Stromal cell of bone marrow (primary cell): ENCODE measurements at regions not wholly inside any gene's neighbourhood (a gene's known extent, or its start where the extent isn't known, plus 50 kb on each side); places are given as distances from the start of the nearest gene placed in this dataset.
"Not testable (repeated sequence)": the region's sequence is repeated elsewhere in the genome, so short reads cannot be mapped to it uniquely, and the experiment has no call there.

Source experiments
- DNase-seq: peaks from one replicate; pipeline ENCODE4 v3.0.0-alpha.2; 2012; ENCODE audit warnings: low read depth

GRCh38 chr4:111405989-111406388 is 739.3 kb upstream of the FAM241A start:
- DNase-seq, result peak; percentile 15

GRCh38 chr4:111410571-111410970 is 734.7 kb upstream of the FAM241A start:
- no peak for DNase-seq

GRCh38 chr4:111417521-111417920 is 727.7 kb upstream of the FAM241A start:
- DNase-seq, result no peak

GRCh38 chr4:111433441-111433840 is 711.8 kb upstream of the FAM241A start:
- DNase-seq, result no peak

GRCh38 chr4:111434586-111434985 is 710.7 kb upstream of the FAM241A start:
- peak; percentile 7 for DNase-seq

- no peak for DNase-seq
Observed at GRCh38 chr4:111435986-111436744, 709.1 kb upstream of the FAM241A start.

GRCh38 chr4:111441687-111442086 is 703.6 kb upstream of the FAM241A start:
- DNase-seq, result no peak

- not testable (repeated sequence) for DNase-seq
Observed at GRCh38 chr4:111444836-111445235, 700.4 kb upstream of the FAM241A start.

GRCh38 chr4:111449657-111450056 is 695.6 kb upstream of the FAM241A start:
- no peak for DNase-seq

GRCh38 chr4:111450867-111451266 is 694.4 kb upstream of the FAM241A start:
- no peak for DNase-seq

GRCh38 chr4:111453216-111453615 is 692.0 kb upstream of the FAM241A start:
- no peak for DNase-seq

GRCh38 chr4:111454961-111455360 is 690.3 kb upstream of the FAM241A start:
- no peak for DNase-seq

GRCh38 chr4:111464251-111465045 is 680.8 kb upstream of the FAM241A start:
- DNase-seq, result no peak

- DNase-seq, result no peak
Observed at GRCh38 chr4:111466811-111467604, 678.2 kb upstream of the FAM241A start.

GRCh38 chr4:111475001-111475400 is 670.3 kb upstream of the FAM241A start:
- DNase-seq, result no peak

- DNase-seq, result no peak
Observed at GRCh38 chr4:111475666-111476065, 669.6 kb upstream of the FAM241A start.

GRCh38 chr4:111480510-111480909 is 664.7 kb upstream of the FAM241A start:
- DNase-seq, result no peak

GRCh38 chr4:111483375-111484169 is 661.7 kb upstream of the FAM241A start:
- no peak for DNase-seq

- no peak for DNase-seq
Observed at GRCh38 chr4:111492496-111492895, 652.8 kb upstream of the FAM241A start.

GRCh38 chr4:111494471-111494870 is 650.8 kb upstream of the FAM241A start:
- no peak for DNase-seq

GRCh38 chr4:111494971-111495370 is 650.3 kb upstream of the FAM241A start:
- DNase-seq, result no peak

GRCh38 chr4:111499291-111499690 is 646.0 kb upstream of the FAM241A start:
- no peak for DNase-seq
